ENCODE measurements at regions not wholly inside any gene's neighbourhood (a gene's known extent, or its start where the extent isn't known, plus 50 kb on each side); places are given as distances from the start of the nearest gene placed in this dataset.

DNA sequence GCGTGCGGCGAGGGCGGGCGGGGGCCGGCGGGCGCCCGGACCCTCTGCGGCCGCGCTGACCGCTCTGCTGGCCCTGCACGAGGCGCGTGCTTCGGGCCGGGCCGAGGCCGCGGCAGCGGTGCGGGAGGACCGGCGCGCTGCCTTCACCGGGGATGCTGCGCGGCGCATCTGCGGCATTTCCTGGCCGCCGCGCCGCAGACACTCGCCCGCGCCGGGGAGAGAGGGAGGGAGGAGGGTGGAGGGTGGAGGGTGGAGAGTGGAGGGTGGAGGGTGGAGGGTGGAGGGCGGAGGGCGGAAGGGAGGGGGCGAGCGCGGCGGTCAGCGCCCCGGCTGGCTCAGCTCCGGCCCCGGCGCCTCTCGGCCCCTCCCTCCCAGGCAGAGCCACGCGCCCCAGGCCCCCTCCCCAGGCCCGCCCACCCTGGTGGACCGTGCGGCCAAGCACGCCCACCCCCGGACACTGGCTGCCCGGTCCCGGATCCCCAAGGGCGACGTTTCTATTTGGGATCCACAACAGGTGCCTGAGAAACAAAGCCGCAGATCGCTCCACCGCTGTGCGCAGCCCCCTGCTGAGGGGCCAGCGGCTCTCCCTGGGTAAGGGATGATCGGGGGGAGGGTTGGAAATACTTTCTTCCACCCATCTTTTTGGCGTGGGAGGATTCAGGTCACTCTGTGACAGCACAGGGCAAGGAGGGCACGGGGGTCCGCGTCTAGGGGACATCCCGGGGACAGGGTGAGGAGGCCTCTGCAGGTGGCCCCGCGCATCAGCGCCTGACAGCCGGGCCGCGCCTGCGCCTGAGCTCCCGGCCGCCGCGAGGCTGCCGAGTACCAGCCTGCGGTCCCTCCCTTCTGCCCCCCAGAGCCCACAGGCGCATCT lies 111.2 kb upstream of the BEND6 start (continued):
- TF ChIP-seq ZNF777 (CRISPR knock-in tag; IDR thresholded peaks at IDR 0.05) (peak; percentile 83), ZNF747 (CRISPR knock-in tag; IDR thresholded peaks at IDR 0.05; ENCODE audit: borderline replicate concordance) (no peak; the same call in 1 of the 2 replicates), UBTF (CRISPR knock-in tag; IDR thresholded peaks at IDR 0.05) (peak; percentile 58), NFE2L2 (IDR thresholded peaks at IDR 0.05; ENCODE audit: low read length) (no peak), ZNF552 (CRISPR knock-in tag; IDR thresholded peaks at IDR 0.05; ENCODE audit: borderline replicate concordance) (no peak), ZKSCAN1 (IDR thresholded peaks at IDR 0.05; ENCODE audit: low read length) (no peak), HDAC6 (IDR thresholded peaks at IDR 0.05; ENCODE audit: low read depth, low read length) (no peak), FOXJ3 (CRISPR knock-in tag; IDR thresholded peaks at IDR 0.05; ENCODE audit: borderline replicate concordance) (no peak), MAZ (IDR thresholded peaks at IDR 0.05; ENCODE audit: borderline replicate concordance, low read depth, low read length) (no peak; the same call in 1 of the 2 replicates), MAZ (CRISPR knock-in tag; IDR thresholded peaks at IDR 0.05; ENCODE audit: low read depth) (no peak), ZNF883 (CRISPR knock-in tag; IDR thresholded peaks at IDR 0.05; ENCODE audit: not compliant biosample characterization) (peak; percentile 36), PHF20 (CRISPR knock-in tag; IDR thresholded peaks at IDR 0.05) (no peak), ZNF75D (CRISPR knock-in tag; IDR thresholded peaks at IDR 0.05; ENCODE audit: borderline replicate concordance) (no peak), U2AF1 (optimal IDR thresholded peaks at IDR 0.05; ENCODE audit: low read depth, low read length) (no peak), ZNF335 (CRISPR knock-in tag; IDR thresholded peaks at IDR 0.05) (0 out of 2 replicates have a peak, but pooled peaks have one; percentile 12), ZNF44 (CRISPR knock-in tag; IDR thresholded peaks at IDR 0.05) (no peak), MTA3 (CRISPR knock-in tag; IDR thresholded peaks at IDR 0.05) (no peak), FOXP4 (CRISPR knock-in tag; IDR thresholded peaks at IDR 0.05) (no peak), TAF15 (IDR thresholded peaks at IDR 0.05; ENCODE audit: low read depth, low read length, poor library complexity, severe bottlenecking) (peak; percentile 30), ZFP36L2 (CRISPR knock-in tag; IDR thresholded peaks at IDR 0.05) (no peak)
- TF ChIP-seq, protein P1, sequence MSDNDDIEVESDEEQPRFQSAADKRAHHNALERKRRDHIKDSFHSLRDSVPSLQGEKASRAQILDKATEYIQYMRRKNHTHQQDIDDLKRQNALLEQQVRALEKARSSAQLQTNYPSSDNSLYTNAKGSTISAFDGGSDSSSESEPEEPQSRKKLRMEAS (IDR thresholded peaks at IDR 0.05) = peak; percentile 74
- TF ChIP-seq, protein P2, sequence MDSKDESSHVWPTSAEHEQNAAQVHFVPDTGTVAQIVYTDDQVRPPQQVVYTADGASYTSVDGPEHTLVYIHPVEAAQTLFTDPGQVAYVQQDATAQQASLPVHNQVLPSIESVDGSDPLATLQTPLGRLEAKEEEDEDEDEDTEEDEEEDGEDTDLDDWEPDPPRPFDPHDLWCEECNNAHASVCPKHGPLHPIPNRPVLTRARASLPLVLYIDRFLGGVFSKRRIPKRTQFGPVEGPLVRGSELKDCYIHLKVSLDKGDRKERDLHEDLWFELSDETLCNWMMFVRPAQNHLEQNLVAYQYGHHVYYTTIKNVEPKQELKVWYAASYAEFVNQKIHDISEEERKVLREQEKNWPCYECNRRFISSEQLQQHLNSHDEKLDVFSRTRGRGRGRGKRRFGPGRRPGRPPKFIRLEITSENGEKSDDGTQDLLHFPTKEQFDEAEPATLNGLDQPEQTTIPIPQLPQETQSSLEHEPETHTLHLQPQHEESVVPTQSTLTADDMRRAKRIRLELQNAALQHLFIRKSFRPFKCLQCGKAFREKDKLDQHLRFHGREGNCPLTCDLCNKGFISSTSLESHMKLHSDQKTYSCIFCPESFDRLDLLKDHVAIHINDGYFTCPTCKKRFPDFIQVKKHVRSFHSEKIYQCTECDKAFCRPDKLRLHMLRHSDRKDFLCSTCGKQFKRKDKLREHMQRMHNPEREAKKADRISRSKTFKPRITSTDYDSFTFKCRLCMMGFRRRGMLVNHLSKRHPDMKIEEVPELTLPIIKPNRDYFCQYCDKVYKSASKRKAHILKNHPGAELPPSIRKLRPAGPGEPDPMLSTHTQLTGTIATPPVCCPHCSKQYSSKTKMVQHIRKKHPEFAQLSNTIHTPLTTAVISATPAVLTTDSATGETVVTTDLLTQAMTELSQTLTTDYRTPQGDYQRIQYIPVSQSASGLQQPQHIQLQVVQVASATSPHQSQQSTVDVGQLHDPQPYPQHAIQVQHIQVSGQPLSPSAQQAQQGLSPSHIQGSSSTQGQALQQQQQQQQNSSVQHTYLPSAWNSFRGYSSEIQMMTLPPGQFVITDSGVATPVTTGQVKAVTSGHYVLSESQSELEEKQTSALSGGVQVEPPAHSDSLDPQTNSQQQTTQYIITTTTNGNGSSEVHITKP (CRISPR knock-in tag; IDR thresholded peaks at IDR 0.05; ENCODE audit: low read depth) = no peak

All from HepG2 (cell line).